SK-N-SH (cell line): ENCODE measurements at regions not wholly inside any gene's neighbourhood (a gene's known extent, or its start where the extent isn't known, plus 50 kb on each side); places are given as distances from the start of the nearest gene placed in this dataset.

ENCODE experiments used
- CTCF ChIA-PET: fragments of 300-600, 350-600 bp; formaldehyde crosslinking; extraction: SDS; loops from one replicate; lab custom pipeline; 2021; lab: Yijun Ruan, JAX
- POLR2A ChIA-PET: fragments of 350-600 bp; sonication (Branson Sonifier 250); formaldehyde crosslinking; extraction: SDS; loops from one replicate; lab custom pipeline; 2020; ENCODE audit warnings: antibody characterized with exemption, inconsistent platforms; lab: Yijun Ruan, JAX
- DNase-seq: peaks from one replicate; pipeline ENCODE4 v3.0.0; 2012
- H2AFZ ChIP-seq: fragments of 200-600 bp; sonication (generic); 2 replicates; pipeline ENCODE4 v1.8.1; 2016; ENCODE audit warnings: antibody characterized with exemption, mild to moderate bottlenecking, low read depth
- H3F3A ChIP-seq: fragments of 200-600 bp; sonication (generic); replicated peaks from 2 replicates; pipeline ENCODE3; 2016; ENCODE audit warnings: antibody characterized with exemption, mild to moderate bottlenecking; ENCODE audit not compliant: insufficient read depth
- H3K27ac ChIP-seq, 2 experiments: fragments of 200-500 bp in 1 of 2; fragments of 200-600 bp in 1 of 2; sonication (Bioruptor generic) in 1 of 2; sonication (generic), shearing (Covaris generic) in 1 of 2; 2 replicates each; pipeline versions ENCODE4 v1.5.1 to v1.6.1; 2014 to 2016; ENCODE audit warnings: low read depth in 2 of 2, inconsistent platforms in 1 of 2, low read length in 1 of 2, mild to moderate bottlenecking in 1 of 2, mixed read lengths in 1 of 2
- H3K27me3 ChIP-seq: fragments of 200-600 bp; sonication (generic), shearing (Covaris generic); 2 replicates; pipeline ENCODE4 v1.6.1; 2016; ENCODE audit warnings: mixed run types; ENCODE audit not compliant: insufficient read depth
- H3K36me3 ChIP-seq, 2 experiments: fragments of 200-500 bp in 1 of 2; fragments of 200-600 bp in 1 of 2; sonication (Bioruptor generic) in 1 of 2; sonication (generic) in 1 of 2; replicated peaks in 1 of 2; 2 replicates each; pipeline versions ENCODE3 to v1.5.1; 2014 to 2016; ENCODE audit warnings: low read length in 1 of 2, mild to moderate bottlenecking in 1 of 2; ENCODE audit not compliant: insufficient read depth in 2 of 2, control insufficient read depth in 1 of 2
- H3K4me1 ChIP-seq, 2 experiments: fragments of 200-500 bp in 1 of 2; fragments of 200-600 bp in 1 of 2; sonication (Bioruptor generic) in 1 of 2; sonication (generic), shearing (Covaris generic) in 1 of 2; 2 replicates each; pipeline versions ENCODE4 v1.5.1 to v1.6.1; 2014 to 2016; ENCODE audit warnings: low read depth in 1 of 2, low read length in 1 of 2, mixed run types in 1 of 2; ENCODE audit not compliant: insufficient read depth in 2 of 2, control insufficient read depth in 1 of 2
- H3K4me2 ChIP-seq: fragments of 200-600 bp; sonication (generic), shearing (Covaris generic); 2 replicates; pipeline ENCODE4 v1.6.1; 2017; ENCODE audit warnings: mixed run types
- H3K4me3 ChIP-seq, 2 experiments: fragments of 200-500 bp in 1 of 2; fragments of 200-600 bp in 1 of 2; sonication (Bioruptor generic) in 1 of 2; sonication (generic), shearing (Covaris generic) in 1 of 2; 2 replicates each; pipeline versions ENCODE4 v1.5.1 to v1.8.1; 2014 to 2016; ENCODE audit warnings: low read depth in 2 of 2, inconsistent platforms in 1 of 2, low read length in 1 of 2, mild to moderate bottlenecking in 1 of 2, mixed read lengths in 1 of 2, moderate library complexity in 1 of 2
- H3K79me2 ChIP-seq: fragments of 200-600 bp; sonication (generic); 2 replicates; pipeline ENCODE4 v1.8.1; 2017; ENCODE audit warnings: mild to moderate bottlenecking; ENCODE audit not compliant: insufficient read depth
- H3K9ac ChIP-seq: fragments of 200-600 bp; sonication (generic); 2 replicates; pipeline ENCODE4 v1.6.1; 2017; ENCODE audit warnings: mixed run types
- H3K9me2 ChIP-seq: fragments of 200-600 bp; sonication (generic); 2 replicates; pipeline ENCODE4 v1.6.1; 2017; ENCODE audit warnings: mixed run types
- H3K9me3 ChIP-seq: fragments of 200-600 bp; sonication (generic); 2 replicates; pipeline ENCODE4 v1.6.1; 2017; ENCODE audit warnings: mixed run types, mild to moderate bottlenecking, moderate library complexity
- H4K20me1 ChIP-seq: fragments of 200-600 bp; sonication (generic); 2 replicates; pipeline ENCODE4 v1.6.1; 2017; ENCODE audit warnings: mild to moderate bottlenecking, mixed run types; ENCODE audit not compliant: insufficient read depth
- CHD2 ChIP-seq: fragments of 150-350 bp; IDR thresholded peaks from 2 replicates; pipeline ENCODE4 v1.6.1; 2018; ENCODE audit warnings: low read length; ENCODE audit not compliant: partially characterized antibody
- CTCF ChIP-seq: fragments of 200-600 bp; sonication (generic); IDR thresholded peaks from 2 replicates; pipeline ENCODE4 v1.6.1; 2017; ENCODE audit warnings: antibody characterized with exemption, mild to moderate bottlenecking, moderate library complexity
- ELF1 ChIP-seq: IDR thresholded peaks from 2 replicates; pipeline ENCODE4 v1.4.0; 2012
- EP300 ChIP-seq, 2 experiments: IDR thresholded peaks; 2 replicates each; pipeline versions ENCODE4 v1.4.0 to v1.6.1; 2012; ENCODE audit warnings: borderline replicate concordance in 1 of 2, low read depth in 1 of 2, low read length in 1 of 2
- EZH2phosphoT487 ChIP-seq: fragments of 200-600 bp; sonication (generic); IDR thresholded peaks from 2 replicates; pipeline ENCODE4 v1.6.1; 2017; ENCODE audit warnings: low read depth, mixed run types, mild to moderate bottlenecking, antibody characterized with exemption, moderate library complexity, borderline replicate concordance
- GABPA ChIP-seq: IDR thresholded peaks from 2 replicates; pipeline ENCODE4 v1.4.0; 2012; ENCODE audit warnings: low read depth, mild to moderate bottlenecking
- GATA2 ChIP-seq: sonication (generic); formaldehyde crosslinking; IDR thresholded peaks from 2 replicates; pipeline ENCODE4 v1.5.0; 2020; ENCODE audit warnings: mild to moderate bottlenecking, missing genetic modification reagents
- IRF3 ChIP-seq: fragments of 150-350 bp; IDR thresholded peaks from 2 replicates; pipeline ENCODE4 v1.6.1; 2016; ENCODE audit warnings: mild to moderate bottlenecking, low read depth, low read length
- MAX ChIP-seq: IDR thresholded peaks from 2 replicates; pipeline ENCODE4 v1.4.0; 2012; ENCODE audit warnings: low read depth
- MEF2A ChIP-seq: IDR thresholded peaks from 2 replicates; pipeline ENCODE4 v1.4.0; 2012; ENCODE audit warnings: low read depth, borderline replicate concordance
- NFIC ChIP-seq: IDR thresholded peaks from 2 replicates; pipeline ENCODE4 v1.4.0; 2012; ENCODE audit warnings: borderline replicate concordance
- PBX3 ChIP-seq: IDR thresholded peaks from 2 replicates; pipeline ENCODE4; 2012
- RAD21 ChIP-seq: IDR thresholded peaks from 2 replicates; pipeline ENCODE4 v1.6.1; 2012; ENCODE audit warnings: mild to moderate bottlenecking, low read length
- SIN3A ChIP-seq: IDR thresholded peaks from 2 replicates; pipeline ENCODE4 v1.6.1; 2012; ENCODE audit warnings: low read depth, mild to moderate bottlenecking, low read length, moderate library complexity, borderline replicate concordance
- SMC3 ChIP-seq: IDR thresholded peaks from 2 replicates; pipeline ENCODE4 v1.6.1; 2012; ENCODE audit warnings: low read depth, low read length, improper control_type of control experiment
- TAF1 ChIP-seq: IDR thresholded peaks from 2 replicates; pipeline ENCODE4 v1.6.1; 2012; ENCODE audit warnings: low read depth, mild to moderate bottlenecking, low read length, moderate library complexity, borderline replicate concordance
- TEAD4 ChIP-seq: IDR thresholded peaks from 2 replicates; pipeline ENCODE4 v1.4.0; 2012; ENCODE audit warnings: mild to moderate bottlenecking, borderline replicate concordance; ENCODE audit not compliant: insufficient read depth
- USF1 ChIP-seq: IDR thresholded peaks from 2 replicates; pipeline ENCODE4 v1.4.0; 2012; ENCODE audit warnings: low read depth, borderline replicate concordance
- USF2 ChIP-seq: fragments of 150-350 bp; IDR thresholded peaks from 2 replicates; pipeline ENCODE4 v1.6.1; 2017; ENCODE audit warnings: antibody characterized with exemption, low read length, low read depth, borderline replicate concordance
- YY1 ChIP-seq: IDR thresholded peaks from 2 replicates; pipeline ENCODE4 v1.4.0; 2012; ENCODE audit warnings: low read depth, mild to moderate bottlenecking
- ZBTB33 ChIP-seq: IDR thresholded peaks from 2 replicates; pipeline ENCODE4 v1.4.0; 2012; ENCODE audit warnings: low read depth, borderline replicate concordance

GRCh38 chr5:103467831-103468230 lies 94.8 kb downstream of the NUDT12 start (continued):
- TF ChIP-seq USF1 (no peak), USF2 (no peak)

GRCh38 chr5:103466495-103466894 lies 96.1 kb downstream of the NUDT12 start:
- peaks cover 24% of the 10 kb centered on the region for H3F3A ChIP-seq
- no peak overlapping the region for H3K4me2 ChIP-seq
- ChIA-PET POLR2A (no interaction called here), CTCF (interaction anchor here (0.6 to 2.5 kb wide), 5 partner anchors 9 to 327 kb away, joined by 3 to 16 read pairs (median 4); partner anchors contain the start of gene MACIR)
- H3K9ac ChIP-seq: no peak overlapping the region
- H4K20me1 ChIP-seq: no peaks in the 10 kb centered on the region
- H3K9me2 ChIP-seq: no peaks in the 10 kb centered on the region
- peaks cover 5 to 60% of the 10 kb centered on the region in 2 experiments; a peak in 3 of 4 replicates for H3K4me1 ChIP-seq
- DNase-seq: no peak
- peak overlapping the region; percentile 39; a peak in 3 of 4 replicates for H3K27ac ChIP-seq
- no peaks in the 10 kb centered on the region for H3K36me3 ChIP-seq
- no peaks in the 10 kb centered on the region for H3K27me3 ChIP-seq
- no peak overlapping the region for H3K4me3 ChIP-seq
- H3K79me2 ChIP-seq: no peaks in the 10 kb centered on the region
- H2AFZ ChIP-seq: no peak overlapping the region
- H3K9me3 ChIP-seq: no peaks in the 10 kb centered on the region
- TF ChIP-seq TEAD4 (no peak), MAX (no peak), CHD2 (no peak), USF2 (no peak), CTCF (no peak), IRF3 (no peak), PBX3 (peak; percentile 12; the same call in 1 of the 2 replicates), RAD21 (no peak), MEF2A (no peak), EP300 (IDR thresholded peaks at IDR 0.05; ENCODE audit: borderline replicate concordance in 1 of 2, low read depth in 1 of 2, low read length in 1 of 2) (peak in 1 of 2 experiments; percentile 19; a peak in 1 of 4 replicates), GATA2 (CRISPR knock-in tag) (no peak), SIN3A (no peak), YY1 (no peak), USF1 (no peak), NFIC (peak; percentile 82), EZH2phosphoT487 (no peak), SMC3 (no peak), GABPA (no peak), ZBTB33 (no peak), TAF1 (no peak), ELF1 (no peak)
